TTC549 (cell line): ENCODE measurements at regions not wholly inside any gene's neighbourhood (a gene's known extent, or its start where the extent isn't known, plus 50 kb on each side); places are given as distances from the start of the nearest gene placed in this dataset.
"Not testable (repeated sequence)": the region's sequence is repeated elsewhere in the genome, so short reads cannot be mapped to it uniquely, and the experiment has no call there.

Source experiments
- FAIRE-seq: peaks from 2 replicates; lab custom pipeline; 2012; peaks lifted over from hg19 to GRCh38; lab: Jason Lieb, UNC

DNA sequence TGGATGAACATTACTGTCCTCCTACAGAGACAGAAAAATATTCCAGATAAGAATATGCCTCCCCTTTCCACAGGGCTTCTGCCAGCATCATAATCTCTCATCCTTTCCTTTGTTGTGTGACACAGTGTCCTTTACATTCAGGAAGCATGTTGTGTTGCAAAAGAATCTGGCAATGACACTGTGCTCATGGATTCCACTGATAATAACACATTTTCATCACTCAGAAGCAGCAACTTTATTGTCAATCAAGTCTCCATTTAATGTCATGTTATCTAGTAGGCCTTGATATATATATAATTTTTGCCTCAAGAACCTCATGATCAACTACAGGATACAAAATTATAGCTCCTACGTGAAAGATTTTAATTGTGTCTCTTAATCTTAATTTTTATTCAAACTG is 833.9 kb downstream of the FSTL5 start:
- FAIRE-seq: no peak

DNA sequence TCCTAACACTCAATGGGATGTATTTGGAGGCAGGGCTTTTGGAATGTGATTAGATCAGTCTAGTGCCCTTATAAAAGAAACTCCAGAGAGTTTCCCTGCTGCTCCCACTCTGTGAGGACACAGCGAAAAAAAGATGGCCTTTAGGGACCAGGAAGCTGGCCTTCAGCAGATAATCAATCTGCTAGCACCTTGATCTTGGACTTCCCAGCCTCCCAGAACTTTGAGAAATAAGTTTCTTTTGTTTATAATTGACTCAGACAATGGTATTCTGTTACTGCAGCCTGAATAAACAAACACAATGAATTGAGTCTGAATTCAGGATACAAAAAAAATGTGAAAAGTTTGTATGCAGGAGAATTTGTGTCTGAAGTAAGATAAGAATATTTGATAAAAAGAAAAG is 842.1 kb downstream of the FSTL5 start:
- FAIRE-seq: peak; percentile 62

DNA sequence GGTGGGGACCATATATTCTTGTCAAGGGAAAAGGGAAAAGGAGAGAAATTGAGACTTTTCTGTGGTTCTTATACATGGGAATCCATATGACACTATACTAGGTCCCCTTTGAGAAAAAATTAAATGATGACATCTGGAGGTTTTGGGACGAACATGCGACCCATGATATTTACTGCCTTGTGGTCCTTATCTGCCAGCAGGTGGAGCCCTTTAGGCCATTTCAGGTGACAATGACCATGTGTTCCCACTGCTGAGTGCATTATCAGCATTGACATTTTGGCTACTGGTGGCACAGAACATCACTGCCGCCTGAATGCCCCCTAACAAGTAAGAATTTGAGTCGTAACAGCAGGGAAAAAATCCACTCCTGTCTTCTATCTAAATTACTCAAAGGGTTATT is 843.4 kb downstream of the FSTL5 start:
- no peak for FAIRE-seq

DNA sequence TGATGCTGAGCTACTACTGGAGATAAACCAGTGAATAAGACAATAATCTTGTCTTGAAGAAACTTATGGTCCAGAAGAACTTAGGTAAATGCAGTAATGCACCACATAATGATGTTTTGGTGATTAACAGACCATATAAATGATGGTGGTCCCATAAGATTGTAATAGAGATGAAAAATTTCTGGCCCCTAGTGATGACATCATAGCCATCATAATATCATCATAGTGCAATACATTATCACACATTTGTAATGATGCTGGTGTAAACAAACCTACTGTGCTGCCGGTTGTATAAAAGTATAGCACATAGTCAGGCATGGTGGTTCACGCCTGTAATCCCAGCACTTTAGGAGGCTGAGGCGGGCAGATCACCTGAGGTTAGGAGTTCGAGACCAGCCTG is 846.8 kb downstream of the FSTL5 start:
- no peak for FAIRE-seq

DNA sequence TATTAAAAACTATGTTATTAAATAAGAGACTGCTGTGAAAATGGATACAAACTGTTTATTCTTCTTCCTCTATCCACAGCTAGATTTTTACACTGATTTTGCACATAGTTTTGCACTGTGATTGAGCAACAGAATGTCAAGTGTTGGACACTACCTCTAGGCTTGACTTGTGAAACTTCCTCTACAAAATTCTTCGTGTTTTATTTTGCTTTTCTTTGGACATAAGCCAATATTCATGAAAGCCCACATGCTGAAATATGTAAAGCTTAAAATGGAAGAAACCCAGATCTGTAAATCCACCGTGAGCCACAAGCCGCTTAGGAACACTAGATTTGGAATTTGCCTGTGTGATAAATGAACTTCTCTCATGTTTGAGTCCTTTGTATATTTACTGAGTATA is 849.4 kb downstream of the FSTL5 start:
- FAIRE-seq: no peak

DNA sequence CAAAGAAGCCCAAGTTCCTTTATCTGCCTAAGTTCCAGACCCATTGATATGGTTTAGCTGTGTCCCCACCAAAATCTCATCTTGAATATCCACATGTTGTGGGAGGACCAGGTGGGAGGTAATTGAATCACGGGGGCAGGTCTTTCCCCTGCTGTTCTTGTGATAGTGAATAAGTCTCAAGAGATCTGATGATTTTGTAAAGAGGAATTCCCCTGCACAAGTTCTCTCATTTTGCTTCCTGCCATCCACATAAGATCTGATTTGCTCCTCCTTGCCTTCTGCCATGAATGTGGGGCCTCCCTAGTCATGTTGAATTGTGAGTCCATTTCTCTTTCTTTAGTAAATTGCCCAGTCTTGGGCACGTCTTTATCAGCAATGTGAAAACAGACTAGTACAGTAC is 860.2 kb downstream of the FSTL5 start:
- FAIRE-seq: no peak

DNA sequence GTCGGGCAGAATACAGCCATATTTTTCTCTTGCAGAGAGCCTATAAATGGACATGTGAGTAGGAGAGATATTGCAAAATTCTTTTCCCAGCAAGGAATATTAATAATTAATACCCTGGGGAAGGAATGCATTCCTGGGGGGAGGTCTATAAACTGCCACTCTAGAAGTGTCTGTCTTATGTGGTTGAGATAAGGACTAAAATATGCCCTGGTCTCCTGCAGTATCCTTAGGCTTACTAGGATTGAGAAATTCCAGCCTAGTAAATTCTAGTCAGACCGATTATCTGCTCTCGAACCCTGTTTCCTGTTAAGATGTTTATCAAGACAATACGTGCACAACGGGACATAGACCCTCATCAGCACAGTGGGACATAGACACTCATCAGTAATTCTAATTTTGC is 872.6 kb downstream of the FSTL5 start:
- no peak for FAIRE-seq

DNA sequence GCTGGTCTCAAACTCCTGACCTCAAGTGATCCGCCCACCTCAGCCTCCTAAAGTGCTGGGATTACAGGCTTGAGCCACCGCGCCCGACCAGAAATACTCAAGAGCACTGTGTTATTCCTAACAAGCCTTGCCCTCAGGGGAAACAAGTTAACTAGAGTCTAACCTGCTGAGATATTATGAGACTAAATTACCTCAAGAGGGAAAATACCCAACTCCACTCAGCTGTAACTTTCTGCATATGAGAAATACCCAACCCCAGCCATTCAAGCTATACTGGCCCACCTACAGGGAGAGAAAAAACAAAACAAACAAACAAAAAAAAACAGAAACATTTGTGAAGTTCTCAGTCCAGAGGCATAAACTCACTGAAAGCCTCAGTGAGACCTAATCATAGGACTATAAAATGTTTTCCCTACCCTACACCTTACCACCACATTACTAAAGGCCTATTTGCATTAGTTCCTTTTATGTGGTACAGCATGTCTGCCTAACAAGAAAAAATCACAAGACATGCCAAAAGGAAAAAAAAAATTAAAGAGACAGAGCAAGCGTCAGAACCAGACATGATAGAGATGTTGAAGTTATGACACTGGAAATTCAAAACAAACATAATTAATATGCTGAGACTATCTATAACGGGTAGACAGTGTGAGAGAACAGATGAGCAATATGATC is 876.0 kb downstream of the FSTL5 start:
- FAIRE-seq: no peak

DNA sequence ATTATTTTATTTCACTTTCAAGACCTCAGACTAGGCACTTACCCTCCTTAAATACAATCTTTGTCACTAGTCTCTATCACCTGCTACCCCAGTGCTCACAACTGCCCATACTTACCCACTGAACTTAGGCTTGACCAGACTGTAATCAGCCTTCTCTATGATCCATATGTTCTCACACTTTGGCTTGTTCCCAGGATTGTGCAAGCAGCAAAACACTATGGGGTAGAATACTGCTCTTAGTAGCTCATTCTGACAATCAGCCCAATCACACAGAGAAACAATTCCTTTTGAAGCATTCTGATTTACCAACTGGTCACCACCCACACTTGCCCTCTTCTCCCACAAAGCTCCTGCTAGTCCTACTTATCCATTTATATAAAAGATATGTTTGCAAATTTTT is 878.3 kb downstream of the FSTL5 start:
- no peak for FAIRE-seq

DNA sequence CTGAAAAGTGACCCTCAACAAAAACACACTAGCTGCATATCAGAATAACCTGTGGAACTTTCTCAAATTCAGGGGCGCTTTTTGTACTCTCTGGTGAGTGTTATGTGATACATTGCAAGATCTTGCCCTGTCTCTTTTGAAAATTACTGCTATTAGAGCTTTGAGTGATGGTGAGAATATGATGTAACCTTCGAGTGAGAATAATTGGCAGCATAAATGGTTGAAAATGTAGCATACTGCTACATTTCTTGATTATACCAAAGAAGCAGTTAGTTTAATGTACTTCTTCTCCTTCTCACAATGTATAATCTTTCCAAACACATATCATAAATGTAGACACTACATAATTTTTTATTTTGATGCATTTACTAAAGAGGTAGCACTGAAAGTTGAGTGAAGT is 882.9 kb downstream of the FSTL5 start:
- FAIRE-seq: no peak

DNA sequence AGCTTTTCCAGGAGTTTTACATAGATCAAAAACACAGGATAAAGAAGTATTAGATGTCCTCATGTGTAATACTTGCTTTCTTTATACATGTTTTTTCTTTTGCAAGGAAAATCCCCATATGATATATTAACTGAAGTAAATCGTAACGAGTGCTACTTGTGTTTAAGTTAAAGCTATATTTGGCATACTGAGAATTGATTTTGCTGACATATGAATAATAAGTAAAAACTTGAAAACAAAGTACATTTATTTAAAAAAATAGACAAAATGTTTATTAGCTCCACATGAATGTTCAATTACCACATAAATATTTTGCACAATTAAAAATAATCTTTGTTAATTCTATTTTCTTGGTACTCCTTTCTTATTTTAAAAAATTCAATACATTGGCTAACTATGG is 884.7 kb downstream of the FSTL5 start:
- FAIRE-seq: no peak

DNA sequence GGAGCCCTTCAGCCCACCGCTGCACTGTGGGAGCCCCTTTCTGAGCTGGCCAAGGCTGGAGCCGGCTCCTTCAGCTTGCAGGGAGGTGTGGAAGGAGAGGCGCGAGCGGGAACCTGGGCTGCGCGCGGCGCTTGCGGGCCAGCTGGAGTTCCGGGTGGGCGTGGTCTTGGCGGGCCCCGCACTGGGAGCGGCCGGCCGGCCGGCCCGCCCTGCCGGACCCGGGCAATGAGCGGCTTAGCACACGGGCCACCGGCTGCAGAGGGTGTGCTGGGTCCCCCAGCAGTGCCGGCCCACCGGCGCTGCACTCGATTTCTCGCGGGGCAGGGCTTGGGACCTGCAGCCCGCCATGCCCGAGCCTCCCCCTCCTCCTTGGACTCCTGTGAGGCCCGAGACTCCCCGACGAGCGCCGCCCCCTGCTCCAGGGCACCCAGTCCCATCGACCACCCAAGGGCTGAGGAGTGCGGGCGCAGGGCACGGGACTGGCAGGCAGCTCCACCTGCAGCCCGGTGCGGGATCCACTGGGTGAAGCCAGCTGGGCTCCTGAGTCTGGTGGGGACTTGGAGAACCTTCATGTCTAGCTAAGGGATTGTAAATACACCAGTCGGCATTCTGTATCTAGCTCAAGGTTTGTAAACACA is 886.5 kb downstream of the FSTL5 start:
- not testable (repeated sequence) for FAIRE-seq

DNA sequence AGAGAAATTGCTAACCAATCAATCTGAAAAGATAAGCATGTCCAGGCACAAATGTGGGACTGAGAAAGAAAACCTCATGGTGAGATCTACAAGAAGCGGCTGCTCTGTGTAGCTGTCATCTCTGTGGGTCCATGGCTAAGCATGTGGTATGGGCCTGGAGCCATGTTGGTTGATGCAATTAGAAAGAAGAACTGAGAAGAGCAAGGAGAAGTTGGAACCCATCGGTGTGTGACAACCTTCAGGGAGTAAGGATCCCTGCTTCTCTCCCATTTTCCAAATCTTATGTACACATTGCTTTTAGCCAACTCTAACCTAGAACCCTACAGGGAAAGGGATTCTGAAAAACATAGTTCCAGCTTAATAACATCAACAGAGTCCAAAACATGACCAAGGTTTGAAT is 890.2 kb downstream of the FSTL5 start:
- no peak for FAIRE-seq

DNA sequence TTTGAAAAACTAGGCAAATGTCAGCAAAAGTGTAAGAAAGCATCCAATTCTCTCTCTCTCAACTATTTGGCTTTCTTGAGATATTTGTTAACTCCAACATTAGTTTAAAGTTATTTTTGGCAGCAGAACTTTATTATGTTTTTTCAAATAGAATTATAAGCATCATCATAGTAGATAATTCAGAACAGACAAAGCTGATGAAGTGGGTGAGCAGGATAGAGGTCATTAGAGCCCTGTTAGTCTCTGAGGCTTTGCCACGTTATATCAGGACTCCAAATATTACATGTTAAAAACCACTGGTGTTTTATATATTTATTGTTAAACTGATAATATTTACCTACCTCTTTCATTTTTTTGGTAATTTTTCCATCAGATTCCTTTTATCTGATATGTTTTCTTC is 903.0 kb downstream of the FSTL5 start:
- FAIRE-seq: no peak

DNA sequence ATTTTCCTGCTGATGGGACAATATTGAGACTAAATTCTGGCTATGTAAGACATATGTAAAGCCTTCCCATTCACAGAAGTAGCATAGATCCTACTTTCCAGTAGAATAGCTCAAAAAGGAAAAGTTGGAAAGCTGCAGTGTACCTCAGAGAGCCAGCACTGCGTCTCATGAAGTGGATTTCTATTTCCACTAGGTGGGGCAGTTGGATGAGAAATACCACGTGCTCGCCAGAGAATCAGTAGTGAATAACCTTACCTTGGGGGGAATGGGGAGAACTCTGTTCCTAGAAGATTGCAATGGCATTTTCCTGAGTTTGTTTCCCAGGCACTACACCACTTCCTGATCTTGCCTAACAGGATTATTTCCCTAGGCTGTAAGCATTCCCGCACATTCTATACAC is 907.1 kb downstream of the FSTL5 start:
- FAIRE-seq: peak; percentile 54

DNA sequence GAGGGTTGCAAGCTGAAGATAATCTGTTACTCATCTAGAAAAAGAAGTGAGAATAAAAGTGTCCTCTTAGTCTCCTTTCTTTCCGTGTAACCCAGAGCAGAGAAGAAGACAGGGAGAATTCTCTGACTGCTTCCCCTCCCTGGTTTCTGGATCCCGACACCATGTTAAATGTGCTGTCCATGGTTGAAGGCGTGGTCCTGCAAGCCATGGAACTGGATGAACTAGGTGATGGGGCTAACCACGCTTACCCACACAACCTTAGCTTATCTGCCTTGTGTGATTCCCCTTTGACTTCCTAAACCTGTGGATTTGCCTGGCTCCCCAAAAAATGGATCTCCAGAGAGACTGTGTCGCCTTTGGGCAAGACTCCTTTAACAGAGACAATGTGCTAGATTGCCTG is 907.6 kb downstream of the FSTL5 start:
- no peak for FAIRE-seq

DNA sequence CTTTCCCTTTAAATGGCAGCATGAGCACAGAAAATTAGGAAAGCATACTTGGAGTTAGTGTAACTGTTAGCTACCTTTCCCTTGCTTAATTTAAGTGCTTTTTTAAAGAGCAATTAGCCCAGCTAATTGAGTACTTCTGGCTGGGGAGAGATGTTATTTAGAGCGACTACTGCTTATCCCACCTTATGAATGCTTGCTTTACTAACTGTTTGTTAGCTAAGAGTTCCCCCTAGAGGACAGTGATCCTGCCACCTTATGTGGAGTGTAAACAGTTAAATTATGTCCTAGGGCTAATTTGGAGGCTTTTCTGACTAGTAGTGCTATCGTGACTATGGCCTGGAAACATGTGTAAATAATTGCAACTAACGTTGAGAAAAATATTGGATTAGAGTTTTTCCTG is 909.4 kb downstream of the FSTL5 start:
- FAIRE-seq: no peak

DNA sequence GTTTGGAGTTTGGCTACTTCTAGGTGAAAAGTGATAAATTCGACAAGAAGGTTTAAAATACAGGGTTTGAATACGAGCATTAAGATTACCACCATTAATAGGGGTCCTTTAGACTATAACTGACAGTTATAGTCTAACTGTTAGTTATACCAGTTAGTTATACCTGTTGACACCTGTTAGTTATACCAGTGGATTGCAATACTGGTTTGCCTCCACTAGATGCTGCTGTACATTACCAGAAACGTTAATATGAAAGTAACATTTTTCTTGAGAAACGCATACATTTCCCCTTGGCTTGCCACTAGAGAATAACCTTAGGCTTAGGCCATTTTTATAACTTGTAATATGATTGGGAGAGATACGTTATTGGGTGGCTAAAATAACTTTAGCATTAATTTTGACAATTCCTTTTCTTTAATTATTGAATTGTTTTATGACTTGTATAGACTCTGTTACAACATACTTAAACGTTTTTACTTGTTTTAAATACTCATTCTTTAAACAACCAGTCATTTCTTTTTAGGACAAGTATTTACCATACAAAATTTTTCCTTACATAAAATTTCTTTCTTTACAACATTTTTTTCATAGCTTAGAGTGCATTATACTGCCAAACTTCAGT is 911.2 kb downstream of the FSTL5 start:
- FAIRE-seq: no peak

DNA sequence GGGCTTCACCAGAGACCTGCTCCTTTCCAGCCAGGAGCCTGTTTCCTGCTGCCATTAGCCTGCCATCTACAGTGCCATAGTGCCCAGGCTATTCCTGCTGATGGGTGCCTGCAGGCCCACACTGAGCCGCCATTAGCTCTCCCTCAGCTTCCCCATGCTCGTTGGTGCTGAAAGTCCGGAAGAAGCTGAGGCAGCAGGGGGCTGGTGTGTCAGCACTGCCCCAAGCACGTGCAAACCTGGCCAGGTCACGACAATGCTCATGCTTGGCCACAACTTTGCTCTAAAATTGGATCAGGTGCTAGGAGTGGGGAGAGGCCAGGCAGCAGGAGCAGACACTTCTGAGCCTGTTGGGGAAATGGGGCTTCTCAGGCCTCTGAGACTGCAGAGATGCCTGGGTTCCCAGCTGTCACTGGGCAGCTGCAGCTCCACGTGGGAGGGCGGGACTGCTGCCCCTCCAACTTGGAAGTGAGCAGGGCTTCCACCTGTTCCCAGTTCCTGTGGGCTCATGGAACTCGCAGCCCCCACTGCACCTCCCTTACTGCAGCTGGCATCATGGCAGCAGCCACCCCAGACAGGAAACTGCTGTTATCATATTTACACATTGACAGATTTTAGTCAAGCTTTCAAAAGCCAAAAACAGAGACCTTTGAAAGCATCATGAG is 913.9 kb downstream of the FSTL5 start:
- FAIRE-seq: no peak

DNA sequence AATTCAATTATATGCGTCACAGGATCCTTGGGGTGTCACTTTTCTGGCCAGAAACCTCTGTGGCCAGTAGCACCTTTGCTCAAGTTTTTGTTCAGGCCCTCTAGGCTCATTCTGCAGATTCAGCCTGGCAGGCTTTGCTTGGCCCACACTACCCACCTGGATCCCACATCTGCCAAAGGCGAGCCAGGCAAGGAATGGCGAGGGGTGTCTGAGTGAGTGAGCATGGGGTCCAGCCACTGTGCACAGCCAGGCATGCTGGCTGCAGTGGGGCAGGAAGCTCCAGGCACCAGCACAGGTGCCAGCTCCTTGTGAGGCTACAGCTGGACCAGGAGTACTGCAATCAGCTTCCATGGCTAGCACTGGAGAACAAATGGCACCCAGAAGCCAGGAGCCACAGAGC is 914.9 kb downstream of the FSTL5 start:
- no peak for FAIRE-seq

DNA sequence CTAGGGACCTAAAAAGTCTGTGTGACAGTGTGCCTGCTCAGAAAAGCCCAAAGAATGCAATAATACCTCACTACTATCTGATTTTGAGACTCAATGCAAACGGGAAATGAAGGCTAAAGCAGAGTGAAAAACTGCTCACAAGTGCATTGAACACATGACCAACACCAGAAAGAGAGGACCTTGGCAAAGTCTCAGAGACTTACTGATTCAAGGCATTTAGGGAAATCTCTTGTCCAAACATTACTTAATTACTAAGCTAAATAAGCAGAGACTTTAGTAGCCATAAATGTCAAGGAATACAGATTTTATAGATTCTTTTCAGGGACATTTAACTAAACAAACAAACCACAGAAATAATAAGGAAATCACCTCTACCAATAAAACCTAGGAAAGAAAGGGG is 916.0 kb downstream of the FSTL5 start:
- no peak for FAIRE-seq

DNA sequence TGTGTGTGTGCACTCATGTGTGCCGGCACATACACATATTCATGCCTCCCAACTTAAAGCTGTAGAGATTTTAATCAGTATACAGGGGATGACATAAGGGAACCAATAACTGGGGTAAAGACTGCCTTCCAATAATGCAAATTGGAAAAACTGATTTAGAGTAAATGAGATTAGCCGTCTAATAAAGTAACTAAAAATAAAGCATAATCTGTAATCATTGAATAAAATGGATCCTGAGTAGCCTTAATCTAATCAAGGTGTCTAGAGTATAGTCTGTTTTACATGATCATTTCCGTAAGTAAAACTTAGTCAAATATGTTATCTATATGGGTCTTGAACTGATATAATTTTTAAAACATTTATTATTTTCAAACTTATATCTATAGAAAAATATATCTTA is 925.8 kb downstream of the FSTL5 start:
- FAIRE-seq: no peak

DNA sequence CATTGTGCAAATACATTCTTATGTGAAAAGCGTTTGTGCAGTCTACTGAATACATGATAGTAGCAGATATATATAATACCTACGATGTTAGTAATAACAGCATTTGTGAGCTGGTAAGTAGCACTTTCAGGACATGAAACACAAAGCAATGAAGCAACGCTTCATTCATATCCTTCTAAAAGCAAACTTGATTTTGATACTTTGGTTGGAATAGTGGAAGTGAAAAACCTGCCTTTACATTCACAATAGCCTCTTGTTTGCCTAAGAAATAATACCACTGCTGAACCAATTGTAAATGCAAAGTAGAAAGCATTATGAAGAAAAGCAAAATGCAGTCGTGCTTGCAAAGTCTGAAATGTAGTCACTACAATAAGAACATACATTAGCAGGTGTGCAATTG is 926.3 kb downstream of the FSTL5 start:
- no peak for FAIRE-seq

DNA sequence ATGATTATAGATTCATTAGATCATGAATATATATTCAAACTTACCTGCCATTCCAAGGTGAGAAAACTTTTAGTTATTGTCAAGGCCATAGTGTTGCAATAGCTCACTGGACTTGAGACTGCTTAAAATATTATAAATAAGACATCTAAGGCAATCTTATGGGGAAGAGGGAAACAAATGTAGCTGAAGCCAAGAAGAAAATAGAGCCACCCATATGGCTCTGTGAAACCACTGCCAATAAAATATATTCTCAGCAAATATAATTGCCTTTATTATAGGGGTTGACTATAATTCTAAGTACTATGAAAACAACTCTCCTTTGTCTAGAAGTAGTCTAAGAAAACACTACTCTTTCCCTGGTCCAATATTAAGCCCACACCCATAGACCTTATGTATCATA is 938.5 kb downstream of the FSTL5 start:
- FAIRE-seq: no peak
